ENCODE measurements at regions not wholly inside any gene's neighbourhood (a gene's known extent, or its start where the extent isn't known, plus 50 kb on each side); places are given as distances from the start of the nearest gene placed in this dataset.

DNA sequence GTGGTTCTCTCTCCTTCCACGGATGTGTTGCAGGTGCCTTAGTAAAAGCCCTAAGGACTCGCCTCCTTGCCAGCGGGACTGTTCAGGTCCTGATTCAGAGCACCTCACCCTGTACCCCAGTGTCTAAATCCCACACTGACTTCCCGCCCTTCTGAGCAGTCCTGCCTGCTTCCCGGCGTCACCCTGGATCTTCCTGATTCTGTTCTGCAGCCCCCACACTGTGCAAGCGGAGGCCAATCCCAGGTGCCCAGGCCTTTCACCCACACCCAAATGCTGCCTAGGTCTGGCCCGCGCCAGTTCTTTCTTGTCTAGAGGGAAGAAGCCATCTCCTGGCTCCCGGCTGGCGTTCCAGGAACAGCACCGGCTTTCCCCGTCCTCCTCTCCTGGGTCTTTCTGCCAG is 95.9 kb upstream of the GALNT2 start:
- DNase-seq (ENCODE audit: low read depth) = no peak

GRCh38 chr1:229972600-229973296 is 94.3 kb upstream of the GALNT2 start:
- no peak for DNase-seq (ENCODE audit: low read depth)

GRCh38 chr1:229973297-229973612 is 93.8 kb upstream of the GALNT2 start:
- no peak for DNase-seq (ENCODE audit: low read depth)

DNA sequence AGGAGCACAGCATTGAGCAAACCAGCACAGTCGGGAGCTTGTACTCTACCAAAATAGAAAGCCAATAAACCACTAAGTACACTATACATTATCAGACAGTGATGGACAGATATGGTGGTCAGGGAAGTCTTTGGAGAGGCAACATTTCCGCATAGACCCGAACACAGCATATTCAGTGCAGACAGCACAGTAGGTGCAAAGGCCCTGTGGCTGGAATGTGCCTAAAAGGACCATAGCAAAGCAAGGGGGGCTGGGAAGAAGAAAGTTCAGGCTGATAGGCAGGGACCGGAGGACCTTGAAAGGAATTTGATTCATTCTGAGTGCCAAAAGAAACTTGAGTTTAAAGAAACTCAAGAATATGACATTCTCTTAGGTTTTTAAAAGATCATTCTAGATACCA is 92.0 kb upstream of the GALNT2 start:
- DNase-seq (ENCODE audit: low read depth) = no peak

DNA sequence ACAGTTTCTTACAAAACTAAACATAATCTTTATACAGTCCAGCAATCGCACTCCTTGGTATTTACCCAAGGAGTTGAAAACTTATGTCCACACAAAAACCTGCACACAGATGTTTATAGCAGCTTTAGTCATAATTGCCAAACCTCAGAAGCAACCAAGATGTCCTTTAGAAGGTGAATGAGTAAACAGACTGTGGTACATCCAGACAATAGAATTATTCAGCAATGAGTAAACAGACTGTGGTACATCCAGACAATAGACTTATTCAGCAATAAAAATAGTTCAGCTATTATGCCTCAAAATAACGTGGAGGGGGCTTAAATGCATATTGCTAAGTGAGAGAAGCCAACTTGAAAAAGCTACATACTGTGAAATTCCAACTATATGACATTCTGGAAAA is 87.0 kb upstream of the GALNT2 start:
- DNase-seq (ENCODE audit: low read depth) = no peak

GRCh38 chr1:229981736-229982135 is 85.3 kb upstream of the GALNT2 start:
- no peak for DNase-seq (ENCODE audit: low read depth)

GRCh38 chr1:229984310-229984991 is 82.6 kb upstream of the GALNT2 start:
- no peak for DNase-seq (ENCODE audit: low read depth)

GRCh38 chr1:229984992-229985612 is 81.9 kb upstream of the GALNT2 start:
- no peak for DNase-seq (ENCODE audit: low read depth)

DNA sequence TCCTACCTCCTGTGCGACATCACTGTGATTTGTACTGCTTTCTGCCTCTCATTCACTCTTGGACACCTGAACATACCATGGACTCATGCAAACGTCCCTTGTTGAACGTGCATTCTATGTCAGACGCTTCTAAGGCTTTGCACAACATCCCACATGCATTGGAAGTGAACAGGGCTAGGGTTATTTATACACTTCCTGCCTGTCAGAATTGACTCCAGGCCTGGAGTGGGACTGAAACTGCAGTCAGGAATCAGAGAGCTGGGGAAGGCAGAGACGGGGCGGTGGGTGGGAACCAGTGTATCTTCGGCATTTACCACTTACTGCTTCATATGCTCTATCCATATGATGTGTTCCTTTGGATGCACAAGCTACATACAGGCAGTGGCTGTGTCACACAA is 81.4 kb upstream of the GALNT2 start:
- no peak for DNase-seq (ENCODE audit: low read depth)

GRCh38 chr1:229986737-229987337 is 80.2 kb upstream of the GALNT2 start:
- no peak for DNase-seq (ENCODE audit: low read depth)

- DNase-seq (ENCODE audit: low read depth) = no peak
These were observed 79.1 kb upstream of the GALNT2 start for GRCh38 chr1:229987953-229988352.

DNA sequence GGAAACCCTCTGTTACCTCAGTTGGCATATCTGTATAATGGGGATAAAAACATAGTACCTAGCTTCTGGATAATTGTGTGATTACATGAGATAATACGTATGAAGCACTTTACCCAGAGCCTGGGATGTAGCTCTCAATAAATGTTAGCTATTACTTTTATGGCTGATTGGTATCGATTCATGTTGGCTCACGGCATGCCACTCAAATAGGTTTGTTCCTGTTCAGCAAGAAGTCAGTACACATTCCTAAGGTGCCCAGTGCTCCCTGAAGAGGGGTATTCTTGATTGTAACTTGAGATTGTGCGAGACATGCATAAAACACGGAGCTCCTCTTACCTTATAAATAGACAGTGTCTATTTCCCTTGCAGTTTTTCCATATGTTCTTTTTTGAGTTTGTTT is 78.5 kb upstream of the GALNT2 start:
- DNase-seq (ENCODE audit: low read depth) = no peak

DNA sequence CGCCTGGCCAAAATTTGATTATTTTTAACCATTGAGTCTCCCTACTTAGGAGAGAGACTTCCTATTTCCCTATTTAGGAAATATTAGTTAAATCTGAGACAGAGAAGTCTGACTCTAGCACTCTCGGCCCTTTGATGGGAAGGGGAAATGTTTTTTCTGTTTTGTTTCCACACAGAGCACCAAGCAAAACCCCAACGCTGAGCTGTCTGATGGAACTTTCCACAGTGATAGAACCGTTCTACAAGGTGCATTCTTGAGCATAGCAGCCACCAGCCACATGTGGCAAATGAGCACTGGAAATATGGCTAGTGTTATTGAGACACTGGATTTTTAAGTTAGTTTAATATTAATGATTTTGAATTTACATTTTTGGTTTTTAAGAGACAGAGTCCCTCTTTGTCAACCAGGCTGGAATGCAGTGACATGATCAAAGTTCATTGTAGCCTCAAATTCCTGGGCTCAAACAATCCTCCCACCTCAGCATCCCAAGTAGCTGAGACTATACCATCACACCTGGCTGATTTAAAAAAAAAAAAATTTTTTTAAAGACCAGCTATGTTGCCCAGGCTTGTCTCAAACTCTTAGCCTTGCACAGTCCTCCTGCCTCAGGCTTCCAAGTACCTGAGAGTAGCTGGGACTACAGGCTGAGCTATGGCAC is 77.3 kb upstream of the GALNT2 start:
- no peak for DNase-seq (ENCODE audit: low read depth)

GRCh38 chr1:229990326-229990725 is 76.7 kb upstream of the GALNT2 start:
- no peak for DNase-seq (ENCODE audit: low read depth)

GRCh38 chr1:229991104-229991513 is 75.9 kb upstream of the GALNT2 start:
- DNase-seq (ENCODE audit: low read depth) = no peak

DNA sequence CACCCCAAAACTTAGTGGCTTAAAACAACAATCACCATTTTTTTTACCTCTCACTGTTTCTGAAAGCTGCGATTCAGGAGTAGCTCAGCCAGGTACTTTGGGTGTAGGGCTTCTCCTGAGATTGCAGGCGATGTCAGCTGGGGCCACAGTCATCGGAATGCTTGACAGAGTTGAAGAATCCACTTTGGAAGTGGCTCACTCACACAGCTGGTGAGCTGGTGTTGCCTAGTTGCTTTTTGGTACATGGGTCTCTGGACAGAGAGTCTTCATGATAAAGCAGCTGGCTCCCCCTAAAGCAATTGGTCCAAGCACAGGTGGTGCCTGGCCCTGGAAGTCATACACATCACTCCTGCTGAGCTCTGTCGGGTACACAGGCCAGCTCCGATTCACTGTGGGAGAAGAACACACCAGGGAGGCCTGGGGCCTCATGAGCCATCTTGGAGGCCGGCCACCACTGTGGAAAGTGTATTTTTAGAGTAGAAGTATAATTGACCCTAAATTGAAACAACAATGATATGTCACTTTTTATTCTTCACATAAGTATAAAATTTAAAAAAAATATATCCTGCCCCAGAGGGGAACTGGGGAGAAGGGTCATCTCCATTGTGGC is 75.2 kb upstream of the GALNT2 start:
- DNase-seq (ENCODE audit: low read depth) = no peak

DNA sequence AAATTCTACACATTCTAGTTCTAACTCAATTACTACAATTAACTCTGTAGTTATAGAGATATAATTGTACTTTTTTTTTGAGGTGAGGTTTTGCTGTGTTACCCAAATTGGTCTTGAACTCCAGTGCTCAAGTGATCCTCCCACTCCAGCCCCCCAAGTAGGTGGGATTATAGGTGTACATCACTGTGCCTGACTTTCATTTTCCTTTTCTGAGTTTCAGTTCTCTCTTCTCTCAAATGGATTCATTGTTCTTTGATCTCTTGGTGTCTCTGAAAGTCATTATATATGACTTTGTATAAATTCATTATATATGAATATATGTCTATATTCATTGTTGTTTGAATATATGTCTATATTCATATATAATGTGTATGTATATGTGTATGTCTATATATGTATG is 74.0 kb upstream of the GALNT2 start:
- DNase-seq (ENCODE audit: low read depth) = no peak

- no peak for DNase-seq (ENCODE audit: low read depth)
These were observed 73.1 kb upstream of the GALNT2 start for GRCh38 chr1:229993894-229994293.

GRCh38 chr1:229999004-229999670 is 67.9 kb upstream of the GALNT2 start:
- no peak for DNase-seq (ENCODE audit: low read depth)

GRCh38 chr1:230000493-230001184 is 66.4 kb upstream of the GALNT2 start:
- DNase-seq (ENCODE audit: low read depth) = no peak

- peak; percentile 3 for DNase-seq (ENCODE audit: low read depth)
These were observed 64.8 kb upstream of the GALNT2 start for GRCh38 chr1:230002164-230002803.
